NCI-H128 (cell line): ENCODE measurements at regions not wholly inside any gene's neighbourhood (a gene's known extent, or its start where the extent isn't known, plus 50 kb on each side); places are given as distances from the start of the nearest gene placed in this dataset.
"Not testable (repeated sequence)": the region's sequence is repeated elsewhere in the genome, so short reads cannot be mapped to it uniquely, and the experiment has no call there.

Experiments
- DNase-seq: peaks from one replicate; lab custom pipeline; 2025; ENCODE audit not compliant: unreplicated experiment; lab: John Stamatoyannopoulos, UW

GRCh38 chr12:90514325-90514724 is 440.7 kb downstream of the CCER1 start:
- no peak for DNase-seq

GRCh38 chr12:90512518-90512917 is 442.5 kb downstream of the CCER1 start:
- DNase-seq, result no peak

- no peak for DNase-seq
Measured at GRCh38 chr12:90510948-90511347, 444.0 kb downstream of the CCER1 start.

GRCh38 chr12:90504806-90505205 is 450.2 kb downstream of the CCER1 start:
- no peak for DNase-seq

GRCh38 chr12:90502070-90502469 is 452.9 kb downstream of the CCER1 start:
- DNase-seq, result no peak

GRCh38 chr12:90501412-90501811 is 453.6 kb downstream of the CCER1 start:
- no peak for DNase-seq

GRCh38 chr12:90499795-90500194 is 455.2 kb downstream of the CCER1 start:
- no peak for DNase-seq

GRCh38 chr12:90497923-90498545 is 456.9 kb downstream of the CCER1 start:
- no peak for DNase-seq

GRCh38 chr12:90490355-90490754 is 464.6 kb downstream of the CCER1 start:
- no peak for DNase-seq

- no peak for DNase-seq
Measured at GRCh38 chr12:90489141-90489540, 465.8 kb downstream of the CCER1 start.

GRCh38 chr12:90485560-90485959 is 469.4 kb downstream of the CCER1 start:
- DNase-seq, result no peak

- DNase-seq, result no peak
Measured at GRCh38 chr12:90484094-90484493, 470.9 kb downstream of the CCER1 start.

- no peak for DNase-seq
Measured at GRCh38 chr12:90481748-90482147, 473.2 kb downstream of the CCER1 start.

GRCh38 chr12:90479237-90479636 is 475.7 kb downstream of the CCER1 start:
- no peak for DNase-seq

GRCh38 chr12:90473831-90474230 is 481.1 kb downstream of the CCER1 start:
- DNase-seq, result no peak

GRCh38 chr12:90460681-90461080 is 494.3 kb downstream of the CCER1 start:
- no peak for DNase-seq

- no peak for DNase-seq
Measured at GRCh38 chr12:90456248-90456647, 498.7 kb downstream of the CCER1 start.

GRCh38 chr12:90455756-90456155 is 499.2 kb downstream of the CCER1 start:
- no peak for DNase-seq

- no peak for DNase-seq
Measured at GRCh38 chr12:90449611-90450010, 505.4 kb downstream of the CCER1 start.

- DNase-seq, result not testable (repeated sequence)
Measured at GRCh38 chr12:90443466-90443865, 511.5 kb downstream of the CCER1 start.

- DNase-seq, result no peak
Measured at GRCh38 chr12:90441431-90441830, 513.5 kb downstream of the CCER1 start.

GRCh38 chr12:90428881-90429280 is 526.1 kb downstream of the CCER1 start:
- DNase-seq, result no peak

GRCh38 chr12:90428465-90428864 is 526.5 kb downstream of the CCER1 start:
- DNase-seq, result no peak
